B cell (primary cell): ENCODE measurements at regions not wholly inside any gene's neighbourhood (a gene's known extent, or its start where the extent isn't known, plus 50 kb on each side); places are given as distances from the start of the nearest gene placed in this dataset.

Experiments
- EZH2 ChIP-seq: IDR thresholded peaks from 2 replicates; pipeline ENCODE4 v1.6.1; 2012; ENCODE audit warnings: borderline replicate concordance, low read depth, mild to moderate bottlenecking, moderate library complexity, low read length; ENCODE audit not compliant: insufficient read depth, poor library complexity, severe bottlenecking
- TF ChIP-seq, protein P1 (sequence below): fragments of 200-600 bp; IDR thresholded peaks from one replicate; pipeline ENCODE4 v1.8.0; 2022; ENCODE audit warnings: antibody characterized with exemption, mild to moderate bottlenecking

DNA sequence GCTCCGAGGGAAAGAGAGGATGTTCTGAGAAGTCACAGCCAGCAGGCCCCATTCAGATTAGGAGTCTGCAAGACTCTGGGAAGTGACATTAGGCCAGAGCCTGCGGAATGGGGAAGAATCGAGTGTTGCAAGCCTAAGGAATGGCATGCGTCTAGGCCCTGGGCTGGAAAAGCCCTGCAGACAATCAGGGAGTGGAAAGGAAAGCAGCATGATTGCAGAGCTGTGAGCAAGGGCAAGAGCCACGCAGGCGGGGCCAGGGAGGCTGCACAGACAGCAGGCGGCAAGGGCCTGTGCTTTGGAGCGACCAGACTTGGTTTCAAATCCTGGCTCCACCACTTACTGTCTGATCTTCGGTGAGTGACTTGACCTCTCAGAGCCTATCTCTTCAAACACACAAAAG lies 118.2 kb downstream of the RRAGC start:
- TF ChIP-seq, protein P1, sequence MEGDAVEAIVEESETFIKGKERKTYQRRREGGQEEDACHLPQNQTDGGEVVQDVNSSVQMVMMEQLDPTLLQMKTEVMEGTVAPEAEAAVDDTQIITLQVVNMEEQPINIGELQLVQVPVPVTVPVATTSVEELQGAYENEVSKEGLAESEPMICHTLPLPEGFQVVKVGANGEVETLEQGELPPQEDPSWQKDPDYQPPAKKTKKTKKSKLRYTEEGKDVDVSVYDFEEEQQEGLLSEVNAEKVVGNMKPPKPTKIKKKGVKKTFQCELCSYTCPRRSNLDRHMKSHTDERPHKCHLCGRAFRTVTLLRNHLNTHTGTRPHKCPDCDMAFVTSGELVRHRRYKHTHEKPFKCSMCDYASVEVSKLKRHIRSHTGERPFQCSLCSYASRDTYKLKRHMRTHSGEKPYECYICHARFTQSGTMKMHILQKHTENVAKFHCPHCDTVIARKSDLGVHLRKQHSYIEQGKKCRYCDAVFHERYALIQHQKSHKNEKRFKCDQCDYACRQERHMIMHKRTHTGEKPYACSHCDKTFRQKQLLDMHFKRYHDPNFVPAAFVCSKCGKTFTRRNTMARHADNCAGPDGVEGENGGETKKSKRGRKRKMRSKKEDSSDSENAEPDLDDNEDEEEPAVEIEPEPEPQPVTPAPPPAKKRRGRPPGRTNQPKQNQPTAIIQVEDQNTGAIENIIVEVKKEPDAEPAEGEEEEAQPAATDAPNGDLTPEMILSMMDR: no peak
- TF ChIP-seq EZH2: no peak
